Fibroblast of skin of back (primary cell): ENCODE measurements at regions not wholly inside any gene's neighbourhood (a gene's known extent, or its start where the extent isn't known, plus 50 kb on each side); places are given as distances from the start of the nearest gene placed in this dataset.
A peak's percentile ranks its signal among the peaks of the same experiment; 100 is the strongest.
"Not testable (repeated sequence)": the region's sequence is repeated elsewhere in the genome, so short reads cannot be mapped to it uniquely, and the experiment has no call there.

Source experiments
- DNase-seq: peaks from one replicate; pipeline ENCODE4 v3.0.0-alpha.2; 2013

DNA sequence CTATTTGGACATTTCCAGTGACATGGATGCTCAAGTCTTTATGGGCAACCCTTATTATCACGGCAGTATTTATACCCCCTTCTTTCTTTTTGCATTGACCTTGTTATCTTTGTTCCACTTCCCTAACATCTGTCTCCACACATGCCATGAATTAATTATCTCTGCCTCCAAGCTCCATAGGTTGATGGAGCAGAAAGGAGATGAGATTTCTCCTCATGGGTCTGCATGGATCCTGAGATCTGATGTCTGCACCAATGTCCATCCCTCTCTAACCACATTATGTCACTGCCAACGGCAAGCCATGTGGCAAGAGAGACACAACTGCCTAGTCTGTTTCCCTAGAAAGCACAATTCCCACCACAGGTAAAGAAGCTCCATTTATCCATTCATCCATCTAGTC, 416.8 kb upstream of the ASIC2 start:
- no peak for DNase-seq

- DNase-seq, result no peak
Measured at GRCh38 chr17:33712120-33712519, 419.0 kb upstream of the ASIC2 start.

DNA sequence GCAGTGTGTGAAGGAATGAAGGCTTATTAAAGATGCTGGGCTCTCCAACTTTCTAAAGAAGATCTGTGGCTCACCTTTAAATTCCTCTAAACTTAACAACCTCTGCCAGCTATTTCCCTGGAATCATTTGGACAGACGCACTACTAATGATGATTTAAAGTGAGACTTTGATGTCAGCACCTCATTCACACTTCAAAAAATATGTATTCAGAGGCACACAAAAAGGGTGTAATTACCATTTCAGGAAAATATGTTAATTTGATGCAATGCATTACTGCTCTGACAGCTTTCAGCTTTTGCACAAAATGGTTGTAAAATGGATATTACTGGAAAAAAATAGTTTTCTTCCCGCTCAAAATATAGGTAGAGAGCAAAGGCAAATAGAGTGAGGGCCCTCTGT, 423.9 kb upstream of the ASIC2 start:
- no peak for DNase-seq

GRCh38 chr17:33723736-33724135, 430.6 kb upstream of the ASIC2 start:
- not testable (repeated sequence) for DNase-seq

GRCh38 chr17:33725675-33726271, 432.7 kb upstream of the ASIC2 start:
- peak; percentile 12 for DNase-seq

DNA sequence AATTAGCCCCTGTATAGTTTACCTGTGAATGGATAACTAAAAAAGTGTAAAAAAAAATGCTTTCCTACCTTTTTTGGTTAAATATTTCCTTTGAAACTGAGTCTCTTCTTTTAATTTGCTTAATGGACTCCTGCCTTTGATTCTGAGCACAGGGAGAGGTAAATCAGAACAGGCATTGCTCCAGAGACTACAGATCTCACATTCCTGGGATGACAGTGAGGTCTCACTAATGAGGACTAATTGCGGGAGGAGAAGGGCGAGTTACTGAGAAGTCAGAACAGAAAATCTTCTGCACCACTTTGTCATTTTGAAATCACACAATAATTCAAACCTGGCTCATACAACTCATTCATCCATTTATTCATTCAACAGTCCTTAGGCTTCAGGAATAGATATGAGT, 437.0 kb upstream of the ASIC2 start:
- DNase-seq, result no peak

- DNase-seq, result peak; percentile 13
Measured at GRCh38 chr17:33732116-33732515, 439.0 kb upstream of the ASIC2 start.

DNA sequence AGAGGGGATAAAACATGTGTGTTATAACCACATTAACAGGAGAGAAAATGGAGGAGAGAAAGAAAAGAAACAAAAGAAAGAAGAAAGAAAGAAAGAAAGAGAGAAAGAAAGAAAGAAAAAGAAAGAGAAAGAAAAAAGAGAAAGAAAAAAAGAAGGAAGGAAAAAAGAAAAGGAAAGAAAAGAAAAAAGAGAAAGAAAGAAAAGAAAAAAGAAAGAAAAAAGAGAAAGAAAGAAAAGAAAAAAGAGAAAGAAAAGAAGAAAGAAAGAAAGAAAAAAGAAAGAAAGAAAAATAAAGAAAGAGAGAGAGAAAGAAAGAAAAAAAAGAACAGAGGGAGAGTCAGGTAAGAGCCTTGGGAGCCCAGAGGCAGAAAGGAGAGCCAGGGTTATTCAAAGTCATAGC, 446.6 kb upstream of the ASIC2 start:
- DNase-seq, result no peak

DNA sequence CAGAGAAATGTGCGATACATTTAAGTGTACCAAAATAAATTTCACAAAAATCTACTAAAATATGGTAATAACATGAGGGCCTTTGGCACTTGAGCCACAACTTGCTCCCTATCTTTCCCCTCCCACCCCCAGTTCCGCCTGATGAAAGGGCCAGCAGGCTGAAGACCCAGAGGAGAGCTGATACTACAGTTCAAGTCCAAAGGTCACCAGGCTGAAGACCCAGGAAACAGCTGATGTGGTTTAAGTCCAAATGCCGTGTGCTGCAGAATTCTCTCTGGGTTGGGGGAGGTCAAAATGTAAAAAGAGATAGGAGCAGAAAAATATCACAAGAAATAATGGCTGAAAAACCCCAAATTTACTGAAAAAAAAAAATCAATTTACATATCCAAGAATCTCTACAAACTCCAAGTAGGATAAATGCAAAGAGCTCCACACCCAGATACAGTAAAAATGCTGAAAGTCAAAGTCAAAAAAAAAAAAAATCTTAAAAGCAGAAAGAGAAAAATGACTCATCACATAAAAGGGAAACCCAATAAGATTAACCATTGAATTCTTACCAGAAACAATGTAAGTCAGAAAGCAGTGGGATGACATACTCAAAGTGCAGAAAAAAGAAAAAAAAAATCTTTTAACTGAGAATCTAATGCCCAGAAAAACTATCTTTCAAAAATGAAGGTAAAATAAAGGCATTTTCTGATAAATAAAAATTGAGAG, 452.1 kb upstream of the ASIC2 start:
- no peak for DNase-seq

DNA sequence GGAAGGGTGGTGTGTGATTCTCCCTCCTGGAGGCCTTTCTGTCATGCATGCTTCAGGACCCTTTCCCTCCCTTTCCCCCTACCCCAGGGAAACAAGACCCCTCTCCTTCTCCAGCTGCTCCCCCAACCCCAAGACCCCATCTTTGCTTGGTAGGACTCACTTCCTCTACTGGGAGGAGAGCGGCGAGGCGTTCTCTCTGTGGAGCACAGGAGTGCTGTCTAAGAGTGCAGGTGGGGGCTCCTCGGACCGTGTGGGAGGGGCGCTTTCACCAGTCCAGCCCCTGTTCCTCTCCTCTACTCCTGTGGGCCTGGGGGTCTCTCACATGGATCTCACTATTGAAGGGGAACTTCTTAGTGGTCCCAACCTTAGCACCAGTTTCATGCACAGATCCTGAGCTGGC, 456.1 kb upstream of the ASIC2 start:
- DNase-seq, result no peak

GRCh38 chr17:33750943-33751701, 458.0 kb upstream of the ASIC2 start:
- peak; percentile 41 for DNase-seq

DNA sequence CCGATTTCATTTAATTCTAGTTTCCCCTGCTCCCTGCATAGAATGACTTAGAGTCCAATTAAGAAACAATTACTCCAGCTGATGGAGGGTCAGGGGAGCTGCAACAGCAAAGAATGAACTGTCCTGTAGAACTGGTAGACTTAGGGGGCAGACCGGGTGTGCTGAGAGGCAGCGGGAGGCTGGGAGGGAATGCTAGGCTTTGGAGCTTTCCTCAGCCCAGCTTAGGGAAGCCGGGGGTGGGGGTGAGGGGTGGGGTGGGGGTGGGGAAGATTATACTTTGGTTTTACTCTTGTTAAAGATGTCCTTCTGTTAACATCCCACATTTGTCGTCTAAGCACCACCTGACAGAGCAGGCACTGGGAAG, 458.6 kb upstream of the ASIC2 start:
- DNase-seq, result no peak

DNA sequence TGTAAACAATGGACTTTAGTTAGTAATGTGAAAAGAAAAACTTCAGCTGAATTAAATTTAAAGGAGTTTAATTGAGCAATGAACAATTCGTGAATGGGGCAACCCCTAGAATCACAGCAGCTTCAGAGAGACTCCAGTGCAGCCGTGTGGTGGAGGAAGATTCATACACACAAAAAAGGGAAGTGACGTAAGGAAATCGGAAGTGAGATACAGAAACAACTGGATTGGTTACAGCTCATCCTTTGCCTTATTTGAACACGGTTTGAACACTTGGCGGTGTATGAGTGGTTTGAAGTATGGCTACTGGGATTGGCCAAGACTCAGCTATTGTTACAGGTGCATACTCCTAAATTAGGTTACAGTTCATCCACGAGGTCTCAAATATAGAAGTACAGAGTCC, 460.4 kb upstream of the ASIC2 start:
- no peak for DNase-seq

GRCh38 chr17:33756021-33756420, 462.9 kb upstream of the ASIC2 start:
- no peak for DNase-seq

DNA sequence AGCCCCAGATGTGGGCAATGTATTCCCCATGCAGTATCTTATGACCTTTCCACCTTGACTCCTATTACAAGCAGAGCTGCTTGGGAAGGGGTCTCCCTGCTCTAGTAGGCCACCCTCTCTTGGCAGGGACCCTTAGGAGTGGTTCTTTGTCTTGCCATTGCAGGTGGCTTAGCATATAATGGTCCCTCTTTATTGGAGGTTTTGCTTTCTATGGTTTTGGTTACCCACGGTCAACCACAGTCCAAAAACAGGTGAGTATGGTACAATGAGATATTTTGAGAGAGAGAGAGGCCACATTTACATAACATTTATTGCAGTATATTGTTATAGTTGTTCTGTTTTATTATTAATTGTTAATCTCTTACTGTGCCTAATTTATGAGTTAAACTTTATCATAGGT, 472.8 kb upstream of the ASIC2 start:
- no peak for DNase-seq

GRCh38 chr17:33766721-33767120, 473.6 kb upstream of the ASIC2 start:
- no peak for DNase-seq

DNA sequence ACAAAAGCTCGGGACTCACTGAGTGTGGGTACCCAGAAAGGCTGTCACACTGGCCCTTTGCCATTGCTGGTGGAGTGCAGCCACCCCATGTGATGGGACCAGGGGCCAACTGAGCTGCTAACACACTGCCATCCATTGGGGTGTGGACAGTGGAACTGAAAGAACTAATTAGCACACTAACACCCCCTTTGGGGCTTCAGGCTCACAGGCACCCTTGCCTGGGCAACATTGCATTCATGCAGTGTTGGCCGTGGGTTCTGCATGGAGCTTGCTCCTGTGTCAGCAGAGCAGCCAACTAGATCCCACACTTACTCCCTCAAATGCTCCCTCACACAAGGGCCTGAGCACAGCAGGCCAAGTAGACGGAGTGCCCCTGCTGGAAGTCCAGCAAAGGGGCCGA, 476.0 kb upstream of the ASIC2 start:
- no peak for DNase-seq

- no peak for DNase-seq
Measured at GRCh38 chr17:33776304-33776703, 478.8 kb upstream of the CCL2 start.

DNA sequence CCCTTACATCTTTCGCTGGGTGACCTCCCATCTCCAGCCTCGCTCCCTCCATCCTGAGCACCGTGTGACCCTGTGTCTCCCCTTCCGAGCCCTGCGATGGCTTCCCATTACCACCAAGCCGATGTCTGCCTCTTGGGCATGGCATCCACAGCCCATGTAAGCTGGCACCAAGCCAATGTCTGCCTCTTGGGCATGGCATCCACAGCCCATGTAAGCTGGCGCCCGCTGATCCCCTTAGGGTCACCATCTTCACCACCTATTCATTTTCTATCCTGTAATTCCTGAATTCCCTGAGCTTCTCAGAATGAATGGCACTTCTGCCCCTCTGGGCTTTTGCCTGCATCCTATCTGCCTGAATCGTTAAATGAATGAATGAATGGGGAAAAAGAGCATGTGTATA, 478.2 kb upstream of the CCL2 start:
- DNase-seq, result no peak

DNA sequence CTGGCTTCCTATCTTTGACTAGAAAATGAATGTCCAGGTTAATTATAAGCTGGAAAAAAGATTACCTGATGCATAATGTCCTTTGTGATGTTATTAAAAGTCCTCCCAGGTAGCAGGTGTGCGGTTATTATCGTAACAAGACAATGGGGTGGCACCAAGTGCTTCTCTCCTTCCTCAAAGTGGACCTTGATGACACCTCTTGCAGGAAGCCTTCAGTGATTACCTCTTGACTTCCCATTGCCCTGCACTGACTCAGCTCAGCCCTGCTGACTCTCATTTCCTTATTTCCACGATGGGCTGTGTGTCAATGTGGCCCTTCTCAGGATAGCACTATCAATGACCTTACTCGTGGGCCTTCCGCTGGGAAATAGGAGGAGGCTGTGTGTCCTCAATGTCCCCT, 477.4 kb upstream of the CCL2 start:
- no peak for DNase-seq

GRCh38 chr17:33778505-33779233, 476.4 kb upstream of the CCL2 start:
- no peak for DNase-seq

GRCh38 chr17:33779234-33779591, 475.9 kb upstream of the CCL2 start:
- peak; percentile 37 for DNase-seq

- no peak for DNase-seq
Measured at GRCh38 chr17:33785281-33785680, 469.8 kb upstream of the CCL2 start.

GRCh38 chr17:33786478-33786877, 468.6 kb upstream of the CCL2 start:
- DNase-seq, result no peak
